GM19452 (cell line): ENCODE measurements at regions not wholly inside any gene's neighbourhood (a gene's known extent, or its start where the extent isn't known, plus 50 kb on each side); places are given as distances from the start of the nearest gene placed in this dataset.
"Not testable (repeated sequence)": the region's sequence is repeated elsewhere in the genome, so short reads cannot be mapped to it uniquely, and the experiment has no call there.

Experiments
- ATAC-seq: cut with Tn5 transposase; IDR thresholded peaks from one replicate; pipeline ENCODE4 v1.9.1; 2021; ENCODE audit not compliant: unreplicated experiment

DNA sequence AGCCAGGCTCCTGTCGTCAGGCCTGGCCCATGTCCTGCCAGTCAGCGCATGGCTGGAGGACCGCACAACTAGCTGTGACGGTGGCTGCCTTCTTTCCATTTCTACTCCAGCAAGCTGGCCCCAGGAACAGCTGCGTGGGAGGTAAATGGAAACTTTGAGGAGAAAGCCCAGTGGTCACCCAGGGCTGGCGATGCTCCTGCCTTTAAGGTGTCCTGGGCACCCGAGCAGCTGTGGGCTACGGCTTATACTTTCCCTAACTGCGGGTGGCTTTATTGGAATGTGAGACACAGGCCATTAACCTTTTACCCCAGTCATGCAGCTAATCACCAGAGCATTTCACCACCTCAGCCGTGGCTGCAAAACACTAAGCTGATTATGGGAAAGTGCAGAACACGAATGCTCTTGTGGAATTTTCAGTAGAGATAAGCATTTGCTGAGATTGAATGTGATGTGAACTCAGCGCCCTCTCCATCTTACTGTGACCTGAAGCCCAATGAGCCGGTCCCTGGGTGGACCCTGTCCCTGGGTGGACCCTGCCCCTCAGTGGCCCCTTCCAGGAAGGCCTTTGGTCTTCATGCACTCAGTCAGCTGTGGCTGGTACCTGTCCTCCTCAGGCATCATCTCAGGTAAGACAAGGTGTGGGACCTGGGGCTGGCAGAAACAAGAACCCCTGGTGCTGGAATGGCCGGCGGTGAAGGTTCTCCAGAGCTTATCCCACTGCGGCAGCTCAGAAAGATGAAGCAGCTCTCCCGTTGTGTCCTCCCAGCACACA is 275.4 kb upstream of the HS6ST1 start:
- ATAC-seq: no peak

DNA sequence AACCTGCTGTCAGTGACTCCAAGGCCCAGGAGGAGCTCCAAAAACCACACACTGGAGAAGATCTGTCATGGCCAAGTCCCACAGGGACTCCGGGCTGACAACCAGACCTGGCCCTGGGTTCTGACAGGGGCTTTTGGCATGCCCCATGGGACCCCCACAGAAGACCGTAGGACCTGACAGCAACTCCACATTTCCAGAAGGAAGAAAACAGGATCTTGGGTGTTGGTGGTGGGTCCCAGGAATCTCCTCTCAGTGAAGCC is 275.9 kb upstream of the HS6ST1 start:
- ATAC-seq: no peak

DNA sequence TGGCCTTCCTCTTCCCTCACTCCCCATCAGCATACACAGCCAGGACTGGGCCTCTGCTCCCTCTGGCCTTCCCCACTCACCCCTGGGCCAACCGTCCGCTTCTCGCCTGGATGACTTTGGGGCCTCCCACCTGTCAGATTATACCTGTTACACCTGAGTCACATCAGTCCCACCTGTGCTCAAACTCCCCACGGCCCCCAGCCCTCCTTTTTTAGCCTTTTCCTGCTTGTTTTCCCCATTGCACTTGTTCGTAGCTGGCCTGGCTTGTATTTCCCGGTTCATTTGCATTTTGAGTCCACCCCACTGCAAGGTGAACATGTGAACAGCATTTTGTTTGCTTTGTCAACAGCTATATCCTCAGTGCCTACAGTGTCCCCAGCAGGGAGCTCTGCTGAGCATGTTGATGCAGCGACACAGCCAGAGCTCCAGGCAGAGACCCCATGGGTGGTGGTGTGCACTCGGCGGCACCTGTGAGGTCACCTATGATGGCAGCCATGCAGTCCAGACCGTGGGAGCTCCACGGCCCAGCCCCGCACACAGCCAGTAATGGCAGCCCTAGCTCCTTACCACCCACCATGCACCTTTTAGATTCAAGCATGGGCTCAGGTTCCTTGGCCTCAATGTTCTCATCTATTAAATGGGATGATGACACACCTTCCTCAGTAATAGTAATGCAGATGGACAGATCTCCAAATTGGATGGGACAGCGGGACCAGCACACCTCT is 276.4 kb upstream of the HS6ST1 start:
- no peak for ATAC-seq

DNA sequence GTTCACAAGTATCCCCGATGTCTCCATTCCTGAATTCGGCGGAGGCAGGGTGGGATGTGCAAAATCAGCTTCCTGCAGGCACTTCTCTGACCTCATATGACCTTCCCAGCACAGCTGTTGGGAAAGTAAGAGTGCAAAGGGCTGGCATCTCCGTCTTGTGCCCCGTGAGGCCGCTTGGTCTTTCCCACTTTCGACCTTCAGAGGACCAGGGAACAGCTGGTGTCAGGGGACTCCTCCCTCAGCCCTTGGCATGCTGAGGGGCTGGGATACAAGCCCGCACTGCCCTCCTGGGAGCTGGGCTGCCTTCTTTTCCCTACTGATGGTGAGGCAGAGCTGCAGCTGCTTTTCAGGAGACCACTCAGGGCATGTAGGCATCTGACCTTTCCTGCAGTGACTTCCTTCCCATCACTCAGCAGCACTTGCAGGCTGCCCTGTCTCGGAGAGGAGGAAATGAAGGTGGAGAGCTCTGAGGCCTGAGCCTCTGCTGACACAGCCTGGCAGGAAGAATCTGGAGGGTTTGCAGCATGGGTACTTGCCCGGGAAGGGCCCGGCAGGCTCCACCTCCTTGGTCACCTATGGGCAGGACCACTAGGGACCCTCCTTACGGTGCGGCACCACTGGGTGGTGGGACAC is 277.2 kb upstream of the HS6ST1 start:
- no peak for ATAC-seq

DNA sequence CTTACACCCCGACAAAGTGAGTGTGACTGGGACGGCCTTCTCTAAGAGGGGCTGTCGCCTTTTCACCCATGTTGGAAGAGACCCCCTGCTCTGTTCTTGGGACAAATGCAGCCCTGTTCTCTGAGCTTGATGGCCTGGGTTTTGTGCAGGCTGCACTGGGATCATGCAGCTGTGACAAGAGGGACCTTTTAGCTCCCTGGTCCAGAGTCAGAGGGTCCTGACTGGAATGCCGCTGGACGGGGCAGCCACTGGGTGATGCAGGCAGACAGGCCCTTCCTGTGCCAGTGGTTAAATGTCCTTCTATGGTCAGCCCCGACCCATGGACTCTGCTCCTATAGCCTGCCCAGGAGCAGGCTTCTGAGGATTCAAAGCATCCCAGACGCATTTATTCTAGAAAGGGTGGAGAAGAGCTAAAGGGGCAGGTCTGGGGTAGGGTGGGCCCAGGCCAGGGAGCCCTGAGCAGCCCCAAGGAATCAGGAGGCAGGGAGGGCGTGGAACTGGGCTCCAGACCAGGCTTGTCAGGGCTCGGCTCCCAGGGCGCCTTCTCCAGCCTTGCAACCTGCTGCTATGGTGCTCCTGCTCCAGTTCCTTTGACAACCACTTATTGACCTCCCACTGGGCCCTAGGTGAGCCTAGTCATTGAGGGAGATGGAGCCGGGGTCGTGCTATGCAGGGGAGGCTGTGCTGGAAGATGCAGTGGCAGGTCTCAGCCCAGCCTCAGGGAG is 277.9 kb upstream of the HS6ST1 start:
- ATAC-seq: no peak

DNA sequence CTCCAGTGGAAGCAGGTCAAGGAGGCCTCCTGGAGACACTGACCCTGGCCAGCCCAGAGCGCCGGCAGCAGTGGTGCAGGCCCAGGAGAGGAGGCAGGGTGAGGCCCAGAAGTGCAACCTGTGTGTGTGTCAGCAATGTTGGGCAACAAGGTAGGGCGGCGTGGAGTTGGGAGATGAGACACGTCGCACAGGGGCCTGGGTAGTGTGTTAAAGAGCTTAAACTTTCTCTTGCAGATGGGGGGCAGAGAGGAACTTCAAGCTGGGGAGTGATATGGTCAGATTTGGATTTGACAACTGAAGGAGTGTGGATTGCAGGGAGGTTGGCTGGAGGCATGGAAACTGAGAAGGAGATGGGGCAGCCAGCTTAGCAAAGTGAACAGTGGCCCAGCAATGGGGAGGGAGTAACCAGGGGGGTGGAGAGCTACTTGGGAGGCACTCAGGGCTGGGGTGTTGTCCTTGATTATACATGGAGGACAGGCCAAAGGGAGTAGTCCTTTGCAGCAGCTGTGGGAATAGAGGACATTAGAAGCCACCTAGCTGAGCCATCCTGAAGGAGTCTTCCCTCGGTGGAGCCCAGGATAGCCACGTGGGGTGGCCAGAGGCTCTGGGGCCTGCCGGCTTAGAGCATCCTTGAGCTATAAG is 278.6 kb upstream of the HS6ST1 start:
- no peak for ATAC-seq

DNA sequence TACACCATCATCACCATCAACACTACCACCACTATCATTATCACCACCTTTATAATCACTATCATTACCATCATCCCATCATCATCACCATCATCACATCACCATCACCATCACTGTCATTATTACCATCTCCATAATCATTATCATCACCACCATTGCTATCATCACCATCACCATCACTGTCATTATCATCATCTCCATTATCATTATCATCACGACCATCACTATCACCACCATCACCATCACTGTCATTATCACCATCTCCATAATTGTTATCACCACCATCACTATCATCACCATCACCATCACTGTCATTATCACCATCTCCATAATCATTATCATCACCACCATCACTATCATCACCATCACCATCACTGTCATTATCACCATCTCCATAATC is 279.6 kb upstream of the HS6ST1 start:
- not testable (repeated sequence) for ATAC-seq

DNA sequence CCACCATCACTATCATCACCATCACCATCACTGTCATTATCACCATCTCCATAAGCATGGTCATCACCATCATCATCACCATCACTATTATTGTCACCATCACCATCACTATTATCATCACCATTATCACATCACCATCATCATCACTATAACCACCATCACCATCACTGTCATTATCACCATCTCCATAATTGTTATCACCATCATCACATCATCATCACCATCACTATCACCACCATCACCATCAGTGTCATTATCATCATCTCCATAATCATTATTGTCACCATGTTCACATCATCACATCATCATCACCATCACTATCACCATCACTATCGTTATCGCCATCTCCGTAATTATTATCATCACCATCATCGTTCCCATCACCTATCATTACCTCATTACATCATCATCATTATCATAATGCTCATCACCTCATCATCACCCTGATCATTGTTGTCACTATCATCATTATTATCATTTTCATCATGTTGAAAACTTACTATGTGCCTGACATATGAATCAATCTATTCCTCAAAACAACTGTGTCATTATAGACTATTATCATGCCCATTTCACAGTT is 280.3 kb upstream of the HS6ST1 start:
- ATAC-seq: no peak

DNA sequence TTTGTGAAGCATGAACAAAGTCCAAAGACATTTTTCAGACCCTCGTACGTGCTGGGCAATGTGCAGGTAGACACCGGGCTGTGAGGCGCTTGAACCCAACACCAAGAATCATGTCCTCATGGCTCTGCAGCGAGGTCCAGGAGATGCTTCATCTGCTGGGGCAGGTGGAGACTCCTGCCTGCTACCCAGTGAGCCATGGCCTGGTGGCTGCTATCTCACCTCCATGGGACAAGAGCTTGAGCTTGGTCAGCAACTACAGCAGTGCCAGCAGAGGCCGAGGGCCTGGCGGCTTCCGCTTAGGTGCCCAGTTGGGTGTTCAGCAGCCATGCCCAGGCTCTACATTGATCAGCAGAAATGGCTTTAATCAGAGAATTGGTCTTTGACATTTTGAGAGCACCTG is 281.0 kb upstream of the HS6ST1 start:
- no peak for ATAC-seq

DNA sequence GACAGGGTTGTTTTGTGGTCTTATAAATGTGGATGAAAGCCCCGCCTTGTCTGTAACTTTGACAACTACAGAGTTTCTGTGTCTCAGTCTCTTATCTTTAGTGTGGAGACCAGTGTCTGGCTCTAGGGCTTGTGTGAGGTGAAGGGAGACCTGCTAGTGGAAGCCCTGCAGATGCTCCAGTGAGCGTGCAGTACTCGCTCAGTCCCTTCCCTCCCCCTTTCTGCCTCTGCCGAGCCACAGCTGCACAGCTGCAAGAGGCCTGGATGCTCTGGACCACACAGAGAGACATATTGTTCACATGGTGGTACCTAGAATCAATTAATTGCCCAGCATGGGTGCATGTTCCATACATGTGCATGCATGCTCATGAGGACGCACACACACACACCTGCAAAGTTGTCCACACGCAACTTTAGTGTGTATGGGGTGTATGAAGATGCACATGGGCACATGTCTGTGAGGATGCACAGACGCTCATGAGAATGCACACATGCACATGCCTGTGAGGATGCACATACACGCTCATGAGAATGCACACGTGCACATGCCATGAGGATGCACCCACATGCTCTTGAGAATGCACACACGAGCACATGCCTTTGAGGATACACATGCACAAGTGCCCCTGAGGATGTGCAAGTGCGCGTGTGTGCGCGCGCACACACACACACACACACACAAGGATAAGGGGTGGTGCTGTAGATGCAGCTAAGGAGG is 282.1 kb upstream of the HS6ST1 start:
- ATAC-seq: no peak

DNA sequence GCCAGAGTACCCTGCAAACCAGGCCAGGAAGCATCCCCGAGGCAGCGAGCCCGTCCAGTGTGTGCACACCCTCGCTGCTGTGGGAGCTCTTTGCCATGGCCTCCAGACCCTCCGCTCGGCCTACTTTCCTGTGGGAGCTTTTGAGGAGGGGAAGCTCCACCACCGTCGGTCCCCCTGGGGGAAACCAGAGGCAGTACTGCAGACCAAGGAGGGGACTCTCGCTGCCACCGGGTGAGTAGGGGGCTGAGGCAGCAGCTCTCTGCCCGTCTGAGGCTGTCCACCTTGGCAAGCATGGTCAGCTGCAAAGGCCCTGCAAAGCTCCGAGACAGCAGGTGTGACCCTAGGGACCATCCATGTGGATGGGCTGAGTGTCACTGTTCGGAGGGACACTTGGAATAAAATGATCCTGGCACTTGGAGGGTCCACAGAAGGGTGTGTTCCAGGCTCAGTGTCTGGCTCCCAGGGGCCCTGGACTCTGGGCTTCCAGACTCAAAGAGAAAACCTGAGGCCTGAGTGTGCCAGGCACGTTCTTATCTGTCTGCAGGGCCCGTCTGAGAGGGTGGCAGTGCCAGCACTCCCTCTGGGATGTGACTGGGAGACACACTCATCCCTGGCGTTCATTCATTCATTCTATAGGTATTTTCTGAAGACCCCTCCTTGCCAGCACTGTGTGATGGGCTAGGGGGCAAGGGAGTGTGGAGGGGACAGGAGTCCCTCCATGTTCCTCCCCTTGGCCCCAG is 282.8 kb upstream of the HS6ST1 start:
- ATAC-seq: no peak

DNA sequence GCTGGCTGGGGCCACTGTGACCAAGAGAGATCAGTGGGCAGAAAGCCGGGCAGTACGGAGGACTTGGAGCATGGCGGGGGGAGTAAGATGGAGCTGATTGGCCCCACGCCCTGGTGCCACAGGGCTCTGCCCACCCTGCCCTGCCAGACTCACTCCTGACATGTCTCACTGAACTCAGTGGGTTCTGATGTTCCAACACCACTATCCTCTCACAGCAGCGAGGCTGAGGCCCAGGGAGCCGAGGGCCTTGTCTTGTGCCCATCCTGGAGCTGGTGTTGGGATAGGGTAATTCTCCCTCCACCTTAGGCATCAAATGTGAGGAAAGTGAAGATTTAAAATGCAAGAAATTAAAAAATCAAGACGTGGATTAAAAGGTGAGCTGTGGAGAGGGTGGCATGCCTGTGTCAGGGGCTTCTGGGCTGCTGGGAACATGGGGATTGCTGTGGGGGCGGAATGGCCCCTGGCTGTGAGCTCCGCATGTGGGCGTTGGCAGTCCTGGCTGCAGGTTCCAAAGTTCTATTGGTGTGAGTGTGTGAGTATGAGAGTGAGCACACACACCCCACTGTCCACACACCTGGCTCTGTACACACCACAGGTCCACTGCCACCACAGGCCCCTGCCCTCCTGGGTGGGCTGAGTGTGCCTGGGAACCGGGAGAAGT is 283.5 kb upstream of the HS6ST1 start:
- ATAC-seq: no peak

DNA sequence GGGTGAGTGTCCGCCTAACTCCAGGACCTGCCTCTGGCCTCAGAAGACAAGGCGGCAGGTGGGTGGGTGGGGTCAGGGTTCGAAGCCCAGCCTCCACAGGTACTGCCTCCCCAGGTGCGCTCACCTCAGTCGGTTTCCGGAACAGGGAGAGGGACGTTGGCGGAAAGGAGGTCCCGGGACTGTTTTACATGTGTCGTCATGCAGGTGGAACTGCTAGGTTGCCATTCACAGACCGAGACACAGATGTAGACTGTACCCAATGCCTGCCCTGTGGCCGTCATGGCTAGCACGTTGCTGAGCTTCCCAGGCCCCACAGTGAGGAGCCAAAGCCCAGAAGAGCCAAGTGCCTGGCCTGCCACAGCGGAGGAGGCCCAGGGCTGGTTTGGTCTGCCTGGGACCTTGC is 284.0 kb upstream of the HS6ST1 start:
- ATAC-seq: no peak

DNA sequence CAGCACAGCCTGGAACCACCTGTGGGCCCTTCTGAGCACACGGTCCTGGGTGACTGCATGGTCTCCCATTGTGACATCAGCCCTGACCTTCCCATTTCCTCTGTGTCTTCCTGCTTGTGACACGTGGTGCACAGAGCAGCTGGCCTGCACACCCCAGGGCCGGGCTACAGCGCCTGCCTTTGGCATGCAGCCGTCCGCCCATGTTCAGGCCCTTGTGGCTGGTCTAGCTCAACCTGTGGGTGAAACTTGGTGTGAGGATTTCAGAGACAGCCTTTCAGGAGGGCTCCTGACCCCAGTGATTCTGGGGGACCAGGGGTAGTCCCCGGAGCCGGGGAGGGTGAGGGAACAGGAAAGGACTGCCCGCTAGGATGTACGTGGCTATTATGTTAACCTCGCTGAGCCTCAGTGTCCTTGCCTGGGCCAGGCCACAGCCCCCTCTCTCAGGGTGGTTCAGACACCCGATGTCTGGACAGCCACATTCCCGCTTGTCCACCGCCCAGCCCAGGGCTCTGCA is 284.8 kb upstream of the HS6ST1 start:
- no peak for ATAC-seq

DNA sequence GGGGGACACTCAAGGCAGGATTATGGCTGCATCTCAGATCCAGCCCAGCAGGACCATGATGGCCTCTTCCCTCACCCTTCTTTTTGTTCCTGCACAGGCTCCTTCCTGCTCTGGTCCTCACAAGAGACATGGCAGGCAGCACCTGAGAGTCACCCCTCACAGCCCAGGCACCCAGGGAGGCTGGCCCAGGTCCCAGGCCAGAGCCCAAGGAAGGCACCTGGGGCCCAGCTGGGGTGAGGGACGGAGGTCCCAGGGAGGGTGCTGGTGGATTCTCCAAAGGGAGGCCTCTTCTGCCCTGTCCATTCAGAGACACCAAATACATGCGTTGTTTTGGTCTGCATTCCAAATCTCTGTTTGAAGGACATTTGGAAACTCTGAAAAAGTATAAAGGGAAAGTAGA is 285.4 kb upstream of the HS6ST1 start:
- ATAC-seq: no peak

DNA sequence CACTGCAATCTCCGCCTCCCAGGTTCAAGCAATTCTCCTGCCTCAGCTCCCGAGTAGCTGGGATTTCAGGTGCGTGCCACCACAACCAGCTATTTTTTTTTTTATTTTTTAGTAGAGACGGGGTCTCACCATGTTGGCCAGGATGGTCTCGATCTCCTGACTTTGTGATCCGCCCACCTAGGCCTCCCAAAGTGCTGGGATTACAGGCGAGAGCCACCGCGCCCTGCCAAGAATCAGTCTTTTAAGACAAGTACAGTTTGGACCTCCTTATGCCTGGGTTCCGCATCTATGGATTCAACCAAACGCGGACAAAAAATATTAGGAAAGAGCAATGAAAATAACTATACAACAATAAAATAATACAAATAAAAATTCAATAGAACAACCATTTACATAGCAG is 285.9 kb upstream of the HS6ST1 start:
- not testable (repeated sequence) for ATAC-seq

DNA sequence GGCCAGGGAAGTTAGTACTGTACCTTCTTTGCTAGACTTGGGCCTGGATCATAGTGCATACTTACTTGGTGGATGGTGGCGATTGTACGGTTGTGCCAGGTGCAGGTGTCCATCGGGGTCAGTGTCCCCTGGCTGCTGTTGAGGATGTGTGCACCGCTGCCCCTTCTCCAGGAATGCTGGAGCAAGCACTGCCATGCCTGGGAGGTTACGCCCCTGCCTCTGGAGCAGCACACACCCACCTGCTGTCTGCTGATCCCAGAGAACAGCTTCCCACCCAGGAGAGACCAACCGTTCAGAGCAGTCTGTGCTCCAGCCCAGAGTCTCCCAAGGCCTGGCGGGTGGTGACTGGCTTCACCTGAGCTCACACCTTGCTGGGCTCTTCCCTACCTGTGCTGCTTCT is 286.8 kb upstream of the HS6ST1 start:
- no peak for ATAC-seq

DNA sequence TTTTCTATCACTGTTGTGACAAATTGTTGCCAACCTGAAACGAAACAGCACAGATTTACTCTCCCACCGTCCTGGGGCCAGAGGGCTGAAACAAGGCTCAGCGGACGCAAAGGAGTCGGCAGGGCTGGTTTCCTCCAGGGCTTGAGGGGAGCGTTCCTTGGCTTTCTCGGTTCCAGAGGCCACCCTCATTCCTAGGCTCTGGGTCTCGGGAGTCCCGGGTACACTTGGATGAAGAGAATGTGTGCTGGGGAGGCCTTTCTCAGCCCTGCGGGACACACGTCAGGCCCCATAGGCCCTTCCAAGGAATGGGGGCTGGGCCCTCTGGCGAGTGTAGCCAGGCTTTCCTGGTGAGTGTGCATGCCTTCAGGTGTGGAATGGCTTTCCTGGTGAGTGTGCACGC is 287.3 kb upstream of the HS6ST1 start:
- ATAC-seq: no peak

DNA sequence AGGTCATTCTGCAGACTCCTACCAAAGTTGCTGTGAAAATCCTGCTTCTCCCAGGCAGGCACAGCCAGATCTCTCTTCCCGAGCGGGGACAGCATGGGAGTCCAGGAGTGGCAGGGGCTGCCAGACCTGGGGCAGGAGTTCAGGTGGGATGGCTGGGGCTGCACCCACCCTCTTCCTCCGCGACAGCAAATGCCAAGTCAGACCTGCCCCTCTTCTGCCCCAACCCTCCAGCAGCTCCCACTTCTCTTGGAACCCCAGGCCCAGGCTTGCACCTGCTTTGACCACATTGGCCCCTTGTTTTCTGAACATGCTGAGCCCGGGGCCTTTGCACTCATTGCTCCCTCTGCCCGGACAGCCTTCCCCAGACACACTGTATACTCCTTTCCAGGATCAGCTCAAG is 288.2 kb upstream of the HS6ST1 start:
- ATAC-seq: no peak
